ENCODE measurements at regions not wholly inside any gene's neighbourhood (a gene's known extent, or its start where the extent isn't known, plus 50 kb on each side); places are given as distances from the start of the nearest gene placed in this dataset.

GRCh38 chr7:17608114-17608833, 309.8 kb downstream of the AHR start:
- DNase-seq (no peak), ATAC-seq (no peak)
- peaks cover 4% of the 10 kb centered on the region for H3K9me3 Mint-ChIP-seq (ENCODE audit: low read depth)
- H3K27ac Mint-ChIP-seq: no peak overlapping the region
- H3K4me1 Mint-ChIP-seq: no peaks in the 10 kb centered on the region
- no peaks in the 10 kb centered on the region for H3K36me3 Mint-ChIP-seq
- peaks cover 3% of the 10 kb centered on the region for H3K27me3 Mint-ChIP-seq
- no peak overlapping the region for H3K4me3 Mint-ChIP-seq
- CTCF ChIA-PET: no interaction called here

DNA sequence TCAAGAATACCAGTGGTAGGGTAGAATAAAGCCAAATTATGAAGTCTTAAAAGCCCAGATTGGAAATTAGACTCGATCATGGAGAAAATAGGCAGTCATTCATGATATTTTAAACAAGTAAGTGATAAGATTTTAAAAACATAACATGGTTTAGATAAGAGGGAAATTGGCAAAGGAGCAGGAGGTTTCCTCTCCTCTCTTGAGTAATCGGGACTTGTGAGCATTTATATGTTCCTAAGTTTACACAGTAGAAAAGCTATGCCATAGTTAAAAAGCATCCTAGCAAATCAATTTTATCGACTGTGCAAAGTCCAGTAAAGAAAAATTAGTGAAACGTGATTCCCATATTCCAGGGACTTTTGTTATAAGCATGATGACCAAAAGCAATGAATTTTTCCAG, 313.2 kb downstream of the AHR start:
- no peaks in the 10 kb centered on the region for H3K9me3 Mint-ChIP-seq (ENCODE audit: low read depth)
- no peak overlapping the region for H3K27ac Mint-ChIP-seq
- H3K4me1 Mint-ChIP-seq: no peaks in the 10 kb centered on the region
- ATAC-seq: no peak
- H3K27me3 Mint-ChIP-seq: no peaks in the 10 kb centered on the region
- no peak for DNase-seq
- H3K36me3 Mint-ChIP-seq: no peaks in the 10 kb centered on the region
- no peak overlapping the region for H3K4me3 Mint-ChIP-seq
- CTCF ChIA-PET: no interaction called here

- no peaks in the 10 kb centered on the region for H3K9me3 Mint-ChIP-seq (ENCODE audit: low read depth)
- H3K4me1 Mint-ChIP-seq: no peaks in the 10 kb centered on the region
- DNase-seq (no peak), ATAC-seq (no peak)
- H3K4me3 Mint-ChIP-seq: no peak overlapping the region
- no peaks in the 10 kb centered on the region for H3K36me3 Mint-ChIP-seq
- CTCF ChIA-PET: no interaction called here
- no peak overlapping the region for H3K27ac Mint-ChIP-seq
- H3K27me3 Mint-ChIP-seq: no peaks in the 10 kb centered on the region
Measured at GRCh38 chr7:17613338-17614041, 315.0 kb downstream of the AHR start.

- Mint-ChIP-seq H3K27me3 (no peaks in the 10 kb centered on the region), H3K9me3 (ENCODE audit: low read depth) (no peaks in the 10 kb centered on the region), H3K27ac (no peak overlapping the region), H3K4me3 (no peak overlapping the region), H3K36me3 (no peaks in the 10 kb centered on the region), H3K4me1 (no peaks in the 10 kb centered on the region)
- no peak for DNase-seq
- ATAC-seq: no peak
- CTCF ChIA-PET: no interaction called here
Measured at GRCh38 chr7:17617380-17617779, 318.9 kb downstream of the AHR start.

DNA sequence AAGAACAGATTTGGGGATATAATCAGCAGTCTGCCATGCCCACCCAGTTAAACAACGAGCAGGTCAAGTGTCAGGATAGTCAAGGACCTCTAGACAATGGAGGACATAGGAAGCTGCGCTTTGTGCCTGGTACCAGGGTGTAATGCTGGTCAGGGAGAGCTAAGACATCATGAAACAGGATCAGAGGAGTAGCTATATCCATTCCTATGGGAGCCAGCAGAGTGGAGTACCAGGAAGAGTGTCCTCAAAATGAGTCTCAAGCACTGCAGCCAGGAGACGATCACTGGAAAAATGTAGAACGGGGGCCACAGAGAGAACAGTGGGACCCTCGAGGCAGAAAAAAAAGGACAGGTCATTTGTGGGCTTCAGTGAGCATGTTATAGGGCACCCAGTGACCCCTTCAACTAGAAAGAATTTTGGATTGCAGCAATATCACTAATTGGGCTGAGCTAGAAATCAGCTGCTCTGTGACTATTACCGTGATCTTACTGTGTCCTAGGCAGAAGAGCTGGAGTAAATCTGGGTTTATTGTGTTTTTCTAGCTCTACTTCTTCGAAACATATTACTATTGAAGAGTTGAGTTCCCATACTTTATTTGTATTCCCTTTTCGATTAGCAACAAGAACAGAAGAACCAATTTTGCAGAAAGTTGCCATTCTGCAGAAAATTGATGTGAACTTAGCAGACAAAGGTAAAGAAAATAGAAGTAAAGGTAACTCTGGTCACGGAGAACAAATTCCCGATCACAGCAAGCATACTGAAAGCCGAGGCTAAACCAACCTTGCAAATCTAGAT, 319.6 kb downstream of the AHR start:
- no peak overlapping the region for H3K4me3 Mint-ChIP-seq
- H3K36me3 Mint-ChIP-seq: no peaks in the 10 kb centered on the region
- no peaks in the 10 kb centered on the region for H3K9me3 Mint-ChIP-seq (ENCODE audit: low read depth)
- DNase-seq (no peak), ATAC-seq (no peak)
- CTCF ChIA-PET: no interaction called here
- no peaks in the 10 kb centered on the region for H3K4me1 Mint-ChIP-seq
- H3K27me3 Mint-ChIP-seq: no peaks in the 10 kb centered on the region
- H3K27ac Mint-ChIP-seq: no peak overlapping the region

DNA sequence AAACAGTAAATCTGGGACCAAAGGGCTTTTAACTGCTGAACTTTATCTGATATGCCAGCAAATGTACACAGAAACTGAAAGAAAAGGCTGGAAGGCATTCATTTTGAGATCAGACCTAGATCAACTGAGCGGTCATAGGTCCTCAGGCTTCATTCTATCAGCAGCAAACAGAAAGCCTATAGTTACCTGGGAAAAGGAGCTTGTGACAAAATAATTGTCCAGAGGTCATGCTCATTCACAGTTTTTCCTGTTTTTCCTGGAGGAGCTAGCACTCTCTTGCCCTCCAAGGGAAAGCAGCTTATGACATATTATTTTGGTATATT, 320.2 kb downstream of the AHR start:
- ATAC-seq (no peak), DNase-seq (no peak)
- Mint-ChIP-seq H3K27ac (no peak overlapping the region), H3K9me3 (ENCODE audit: low read depth) (no peaks in the 10 kb centered on the region), H3K4me3 (no peak overlapping the region), H3K36me3 (no peaks in the 10 kb centered on the region), H3K4me1 (no peaks in the 10 kb centered on the region), H3K27me3 (no peaks in the 10 kb centered on the region)
- CTCF ChIA-PET: no interaction called here

DNA sequence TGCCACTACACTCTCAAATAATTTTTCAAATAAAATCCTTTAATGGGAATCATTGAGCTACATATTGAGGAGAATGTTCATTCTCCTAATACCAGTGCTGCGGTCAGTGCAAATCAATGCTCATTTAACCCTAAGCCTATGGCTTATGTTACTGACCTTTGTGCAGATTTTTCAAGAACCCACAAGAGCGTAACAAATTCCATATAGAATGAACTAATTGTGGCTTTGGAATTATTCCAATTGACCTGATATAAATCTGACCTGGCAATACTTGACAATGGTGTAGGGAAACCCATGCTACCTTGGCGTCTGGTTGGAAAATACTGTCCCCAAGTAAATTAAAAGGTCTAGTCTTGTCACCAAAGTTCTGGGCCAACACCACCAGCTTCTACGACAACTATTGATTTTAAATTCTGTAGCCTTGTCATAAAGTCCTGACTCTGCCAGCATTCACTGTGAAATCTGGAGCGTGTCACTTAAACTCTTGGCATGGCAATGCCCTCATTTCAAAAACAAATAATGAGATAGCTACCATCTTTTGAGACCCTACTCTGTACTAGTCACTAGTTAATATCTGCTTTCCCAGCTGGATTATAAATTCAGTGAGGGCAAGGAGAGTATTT, 320.9 kb downstream of the AHR start:
- DNase-seq: no peak
- no peaks in the 10 kb centered on the region for H3K4me1 Mint-ChIP-seq
- H3K4me3 Mint-ChIP-seq: no peak overlapping the region
- no peak for ATAC-seq
- CTCF ChIA-PET: no interaction called here
- H3K27me3 Mint-ChIP-seq: no peaks in the 10 kb centered on the region
- no peaks in the 10 kb centered on the region for H3K9me3 Mint-ChIP-seq (ENCODE audit: low read depth)
- no peaks in the 10 kb centered on the region for H3K36me3 Mint-ChIP-seq
- H3K27ac Mint-ChIP-seq: no peak overlapping the region

DNA sequence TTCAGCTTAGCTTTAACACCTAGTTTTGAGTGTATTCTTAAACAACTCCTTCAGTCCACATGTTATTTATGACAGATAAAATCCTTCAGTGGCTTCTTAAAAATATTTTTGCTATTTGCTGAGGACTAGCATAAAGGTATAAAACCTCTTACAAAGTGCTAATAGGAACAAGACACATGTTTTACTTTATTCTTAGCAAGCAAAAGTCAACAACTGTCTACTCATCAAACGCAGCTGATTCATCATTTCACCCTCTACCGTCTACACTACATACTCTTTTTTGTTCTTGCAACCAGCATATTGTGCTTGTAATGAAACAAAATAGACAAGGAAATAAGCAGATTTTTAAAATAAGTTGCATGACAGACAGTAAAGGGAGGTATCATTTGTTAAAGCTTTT, 319.7 kb downstream of the SNX13 start:
- Mint-ChIP-seq H3K27ac (no peak overlapping the region), H3K4me3 (no peak overlapping the region), H3K4me1 (no peaks in the 10 kb centered on the region), H3K9me3 (ENCODE audit: low read depth) (no peaks in the 10 kb centered on the region), H3K27me3 (no peaks in the 10 kb centered on the region), H3K36me3 (no peaks in the 10 kb centered on the region)
- ATAC-seq (no peak), DNase-seq (no peak)
- CTCF ChIA-PET: no interaction called here

GRCh38 chr7:17622451-17622850, 317.8 kb downstream of the SNX13 start:
- no peaks in the 10 kb centered on the region for H3K27me3 Mint-ChIP-seq
- no peak overlapping the region for H3K4me3 Mint-ChIP-seq
- ATAC-seq: no peak
- H3K9me3 Mint-ChIP-seq (ENCODE audit: low read depth): no peaks in the 10 kb centered on the region
- no peaks in the 10 kb centered on the region for H3K36me3 Mint-ChIP-seq
- CTCF ChIA-PET: no interaction called here
- DNase-seq: no peak
- no peak overlapping the region for H3K27ac Mint-ChIP-seq
- no peaks in the 10 kb centered on the region for H3K4me1 Mint-ChIP-seq

DNA sequence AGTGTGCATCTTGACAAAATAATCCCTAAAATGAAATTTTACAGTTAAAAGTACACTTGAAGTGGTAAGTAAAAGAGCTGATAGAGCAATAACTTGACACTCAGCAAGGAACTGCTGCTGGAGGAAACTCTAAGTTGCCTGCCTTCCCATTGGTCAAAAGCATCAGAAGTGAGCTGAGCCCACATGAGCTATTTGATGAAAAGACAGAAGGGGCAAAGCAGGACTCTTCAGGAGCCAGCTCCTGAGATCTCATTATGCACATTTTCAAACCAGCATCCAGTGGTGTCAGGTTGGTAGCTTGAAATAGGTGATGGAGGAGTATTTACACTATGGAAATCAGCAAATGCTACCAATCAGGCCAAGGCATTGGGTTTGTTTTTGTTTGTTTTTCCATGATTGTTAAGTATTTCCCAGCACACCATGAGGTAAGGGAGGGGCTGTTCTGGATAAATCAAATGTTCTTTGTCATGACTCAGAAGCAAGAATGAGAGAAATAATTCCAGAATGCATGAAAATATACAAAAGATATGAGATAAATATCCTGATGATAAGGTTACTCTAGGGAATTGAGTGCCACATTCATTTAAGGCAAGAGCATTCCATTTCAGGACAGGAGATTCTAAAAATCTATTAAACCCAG, 316.6 kb downstream of the SNX13 start:
- ATAC-seq: no peak
- Mint-ChIP-seq H3K9me3 (ENCODE audit: low read depth) (no peaks in the 10 kb centered on the region), H3K4me3 (no peak overlapping the region), H3K36me3 (no peaks in the 10 kb centered on the region), H3K27ac (no peak overlapping the region), H3K4me1 (no peaks in the 10 kb centered on the region), H3K27me3 (no peaks in the 10 kb centered on the region)
- CTCF ChIA-PET: no interaction called here
- no peak for DNase-seq

DNA sequence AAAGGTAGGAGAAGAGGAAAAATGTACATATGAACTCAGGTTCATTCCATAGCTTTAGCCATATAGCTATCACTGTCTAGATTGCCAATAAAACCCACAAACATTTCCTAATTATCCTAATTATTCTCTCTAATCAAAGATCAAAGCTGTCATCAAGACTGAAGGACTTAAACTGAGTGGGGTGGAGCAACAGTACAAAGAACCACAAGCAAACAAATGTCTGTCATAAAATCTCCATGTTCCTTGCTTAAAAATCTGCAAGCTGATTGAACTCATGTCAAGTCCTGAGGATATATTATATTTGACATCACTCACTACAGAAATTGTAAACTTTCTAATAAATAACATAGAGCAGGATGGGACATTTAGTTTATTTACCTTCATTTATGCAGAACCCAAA, 315.9 kb downstream of the SNX13 start:
- CTCF ChIA-PET: no interaction called here
- no peaks in the 10 kb centered on the region for H3K27me3 Mint-ChIP-seq
- no peaks in the 10 kb centered on the region for H3K9me3 Mint-ChIP-seq (ENCODE audit: low read depth)
- no peaks in the 10 kb centered on the region for H3K4me1 Mint-ChIP-seq
- H3K27ac Mint-ChIP-seq: no peak overlapping the region
- DNase-seq (no peak), ATAC-seq (no peak)
- no peak overlapping the region for H3K4me3 Mint-ChIP-seq
- H3K36me3 Mint-ChIP-seq: no peaks in the 10 kb centered on the region

DNA sequence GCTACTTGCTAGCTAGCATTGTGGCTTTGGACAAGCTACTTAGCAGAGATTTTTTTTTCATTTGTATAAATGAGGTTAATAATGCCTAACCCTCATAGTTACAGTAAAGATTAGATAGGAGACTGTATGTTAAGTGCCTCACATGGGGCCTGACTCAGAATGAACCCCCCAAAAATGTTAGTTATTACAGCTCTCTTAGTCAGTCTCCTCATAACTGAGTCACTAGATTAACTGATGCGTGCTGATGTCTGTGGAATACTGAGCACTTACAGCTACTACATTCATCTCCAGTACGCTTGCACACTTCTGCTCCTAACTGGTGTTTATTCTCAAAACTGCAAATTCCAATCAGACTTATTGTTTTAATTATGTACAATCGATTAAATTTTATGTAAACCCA, 315.3 kb downstream of the SNX13 start:
- CTCF ChIA-PET: no interaction called here

DNA sequence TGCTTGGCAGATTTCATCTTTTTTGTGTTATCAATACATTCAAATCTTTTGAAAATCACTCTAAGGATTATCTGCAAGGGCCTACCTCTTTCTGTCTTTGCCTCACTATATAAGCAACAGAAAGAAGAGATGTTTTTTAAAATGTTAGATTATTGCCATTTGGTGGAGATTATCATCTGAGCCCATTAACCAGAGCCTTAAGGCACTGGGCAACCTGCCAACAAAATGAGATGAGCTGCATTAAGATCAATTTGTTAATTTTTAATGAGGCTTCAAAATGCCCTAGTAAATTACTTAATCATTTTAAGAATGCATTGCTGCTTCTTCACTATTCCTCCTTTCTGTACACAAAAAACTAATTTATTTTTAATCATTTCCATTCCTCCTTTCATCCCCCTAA, 314.1 kb downstream of the SNX13 start:
- no peak overlapping the region for H3K27ac Mint-ChIP-seq
- no peak for DNase-seq
- H3K36me3 Mint-ChIP-seq: no peaks in the 10 kb centered on the region
- no peaks in the 10 kb centered on the region for H3K9me3 Mint-ChIP-seq (ENCODE audit: low read depth)
- no peak for ATAC-seq
- H3K4me3 Mint-ChIP-seq: no peak overlapping the region
- CTCF ChIA-PET: no interaction called here
- H3K4me1 Mint-ChIP-seq: no peaks in the 10 kb centered on the region
- H3K27me3 Mint-ChIP-seq: peaks cover 4% of the 10 kb centered on the region

More for the DNA sequence above, 315.3 kb downstream of the SNX13 start:
- Mint-ChIP-seq H3K27me3 (no peaks in the 10 kb centered on the region), H3K36me3 (no peaks in the 10 kb centered on the region), H3K4me3 (no peak overlapping the region), H3K4me1 (no peaks in the 10 kb centered on the region), H3K9me3 (ENCODE audit: low read depth) (no peaks in the 10 kb centered on the region), H3K27ac (no peak overlapping the region)
- DNase-seq (no peak), ATAC-seq (no peak)
